GM18868 (cell line): ENCODE measurements at regions not wholly inside any gene's neighbourhood (a gene's known extent, or its start where the extent isn't known, plus 50 kb on each side); places are given as distances from the start of the nearest gene placed in this dataset.

Experiments
- ATAC-seq: cut with Tn5 transposase; IDR thresholded peaks from one replicate; pipeline ENCODE4 v1.9.1; 2021; ENCODE audit warnings: mild to moderate bottlenecking, moderate library complexity; ENCODE audit not compliant: unreplicated experiment

- no peak for ATAC-seq
These were observed 71.4 kb upstream of the HIF1A start for GRCh38 chr14:61623927-61624326.

GRCh38 chr14:61625165-61625564 lies 70.1 kb upstream of the HIF1A start:
- ATAC-seq: no peak

GRCh38 chr14:61627612-61628011 lies 67.7 kb upstream of the HIF1A start:
- no peak for ATAC-seq

GRCh38 chr14:61628016-61628725 lies 67.1 kb upstream of the HIF1A start:
- ATAC-seq: no peak

- no peak for ATAC-seq
These were observed 64.8 kb upstream of the HIF1A start for GRCh38 chr14:61630399-61631044.

GRCh38 chr14:61631045-61631687 lies 64.1 kb upstream of the HIF1A start:
- no peak for ATAC-seq

- no peak for ATAC-seq
These were observed 62.9 kb upstream of the HIF1A start for GRCh38 chr14:61632401-61632800.

- ATAC-seq: no peak
These were observed 62.5 kb upstream of the HIF1A start for GRCh38 chr14:61632807-61633206.

- no peak for ATAC-seq
These were observed 59.0 kb upstream of the HIF1A start for GRCh38 chr14:61636291-61636690.

- ATAC-seq: no peak
These were observed 58.5 kb upstream of the HIF1A start for GRCh38 chr14:61636779-61637178.

- no peak for ATAC-seq
These were observed 56.5 kb upstream of the HIF1A start for GRCh38 chr14:61638595-61639387.

- no peak for ATAC-seq
These were observed 54.9 kb upstream of the HIF1A start for GRCh38 chr14:61640158-61641136.

- no peak for ATAC-seq
These were observed 53.2 kb upstream of the HIF1A start for GRCh38 chr14:61641914-61642613.

GRCh38 chr14:61642614-61642982 lies 52.7 kb upstream of the HIF1A start:
- ATAC-seq: no peak

- no peak for ATAC-seq
These were observed 51.8 kb upstream of the HIF1A start for GRCh38 chr14:61643555-61643954.

- ATAC-seq: peak; percentile 25
These were observed 51.1 kb upstream of the HIF1A start for GRCh38 chr14:61644175-61644574.

GRCh38 chr14:61644834-61645233 lies 50.5 kb upstream of the HIF1A start:
- ATAC-seq: peak; percentile 97

- ATAC-seq: no peak
These were observed 50.1 kb upstream of the HIF1A start for GRCh38 chr14:61645247-61645646.
